Fibroblast of mammary gland (primary cell): ENCODE measurements at regions not wholly inside any gene's neighbourhood (a gene's known extent, or its start where the extent isn't known, plus 50 kb on each side); places are given as distances from the start of the nearest gene placed in this dataset.
"Not testable (repeated sequence)": the region's sequence is repeated elsewhere in the genome, so short reads cannot be mapped to it uniquely, and the experiment has no call there.

Experiments used
- DNase-seq: peaks from one replicate; pipeline ENCODE4 v3.0.0-alpha.2; 2010; ENCODE audit warnings: low read depth
- H3K4me3 ChIP-seq: 2 replicates; pipeline ENCODE4 v1.5.1; 2011; ENCODE audit warnings: low read depth, mild to moderate bottlenecking, low read length, moderate library complexity; ENCODE audit not compliant: control insufficient read depth
- CTCF ChIP-seq: conservative IDR thresholded peaks from 2 replicates; pipeline ENCODE4 v1.5.1; 2011; ENCODE audit warnings: low read depth, low read length, inconsistent platforms; ENCODE audit not compliant: control insufficient read depth, insufficient read depth

DNA sequence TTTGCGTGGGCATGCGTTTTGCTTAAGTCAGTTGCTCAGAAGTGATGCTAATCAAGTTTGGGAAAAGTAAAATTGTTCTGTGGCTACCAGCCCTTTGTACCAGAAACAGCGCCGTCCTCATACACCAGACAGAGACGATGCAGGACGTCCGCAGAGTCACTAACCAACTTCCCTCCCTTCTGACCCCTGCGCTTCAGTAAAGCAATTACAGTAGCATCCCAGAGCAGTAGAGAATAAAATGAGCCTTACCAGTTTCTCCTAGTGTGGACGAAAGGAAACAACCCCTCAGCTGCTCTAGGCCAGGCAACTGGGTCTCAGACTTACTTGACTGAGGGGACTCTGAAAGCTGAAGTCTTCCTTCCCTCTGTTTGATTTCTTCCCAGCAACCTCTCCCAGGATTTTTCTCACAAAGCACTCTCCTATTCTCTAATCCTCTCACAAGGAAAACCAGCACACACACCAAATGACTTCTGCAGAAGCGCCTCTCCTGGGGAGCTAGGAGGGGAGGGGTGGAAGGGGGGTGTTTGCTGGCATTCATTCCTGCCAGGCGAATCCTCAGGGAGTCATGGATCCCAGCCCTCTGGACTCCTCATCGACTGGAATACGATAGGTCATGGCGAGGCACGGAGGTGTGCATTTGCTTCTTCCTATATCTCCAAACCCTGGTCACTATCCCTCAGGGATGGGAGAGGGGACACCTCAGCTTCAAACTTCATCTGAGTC is 56.0 kb upstream of the MID1 start:
- DNase-seq = no peak
- no peak overlapping the region for H3K4me3 ChIP-seq
- no peak for TF ChIP-seq CTCF

GRCh38 chrX:10677490-10677889 is 57.1 kb upstream of the MID1 start:
- H3K4me3 ChIP-seq = no peak overlapping the region
- TF ChIP-seq CTCF = no peak
- DNase-seq = peak; percentile 16

DNA sequence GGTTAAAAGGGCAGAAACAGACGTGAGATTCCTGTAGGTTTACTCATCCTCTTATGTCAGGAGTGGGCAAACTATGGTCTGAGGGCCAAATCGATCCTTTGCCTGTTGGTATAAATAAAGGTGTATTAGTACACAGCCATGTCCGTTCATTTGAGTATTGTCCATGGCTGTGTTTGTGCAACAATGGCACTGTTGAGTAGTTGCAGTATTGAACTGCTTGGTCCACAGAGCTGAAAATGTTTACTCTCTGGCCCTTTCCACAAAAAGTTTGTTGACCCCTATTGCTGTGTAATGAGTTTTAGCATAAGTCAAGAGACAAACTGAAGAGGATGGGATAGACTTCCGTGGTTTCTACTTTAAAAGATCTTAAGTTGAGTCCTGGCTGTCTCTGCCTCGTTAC is 59.0 kb upstream of the MID1 start:
- H3K4me3 ChIP-seq = no peak overlapping the region
- TF ChIP-seq CTCF = no peak
- no peak for DNase-seq

DNA sequence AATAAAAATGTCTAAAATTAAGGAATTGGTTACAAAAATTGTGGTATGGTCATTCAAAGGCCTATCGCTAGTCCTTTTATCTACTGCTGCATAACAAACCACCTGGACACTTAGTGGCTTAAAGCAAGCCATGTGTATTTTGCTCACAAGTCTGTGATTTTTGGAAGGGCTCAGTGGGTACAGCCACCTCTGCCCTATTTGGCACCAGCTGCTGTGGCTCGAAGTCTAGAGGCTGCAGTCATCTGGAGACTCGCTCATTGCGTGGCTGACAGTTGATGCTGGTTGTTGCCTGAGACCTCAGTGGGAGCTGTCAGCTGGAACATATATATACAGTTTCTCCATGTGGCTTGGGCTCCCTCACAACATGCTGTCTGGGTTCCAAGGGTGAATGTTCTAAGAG is 60.8 kb upstream of the MID1 start:
- H3K4me3 ChIP-seq = no peak overlapping the region
- TF ChIP-seq CTCF = no peak
- DNase-seq = no peak

DNA sequence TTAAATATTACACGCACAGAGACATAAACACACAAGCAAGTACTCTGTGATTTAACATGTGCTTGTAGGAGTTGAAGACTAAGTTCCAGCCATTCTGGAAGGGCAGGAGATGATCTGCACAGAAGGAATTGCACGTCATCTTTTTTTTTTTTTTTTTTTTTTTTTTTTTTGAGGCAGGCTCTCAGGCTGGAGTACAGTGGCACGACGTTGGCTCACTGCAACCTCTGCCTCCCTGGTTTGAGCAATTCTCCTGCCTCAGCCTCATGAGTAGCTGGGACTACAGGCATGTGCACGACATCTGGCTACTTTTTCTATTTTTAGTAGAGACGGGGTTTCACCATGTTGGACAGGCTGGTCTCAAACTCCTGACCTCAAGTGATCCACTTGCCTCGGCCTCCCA is 63.2 kb upstream of the MID1 start:
- DNase-seq, H3K4me3 ChIP-seq: not testable (repeated sequence)

DNA sequence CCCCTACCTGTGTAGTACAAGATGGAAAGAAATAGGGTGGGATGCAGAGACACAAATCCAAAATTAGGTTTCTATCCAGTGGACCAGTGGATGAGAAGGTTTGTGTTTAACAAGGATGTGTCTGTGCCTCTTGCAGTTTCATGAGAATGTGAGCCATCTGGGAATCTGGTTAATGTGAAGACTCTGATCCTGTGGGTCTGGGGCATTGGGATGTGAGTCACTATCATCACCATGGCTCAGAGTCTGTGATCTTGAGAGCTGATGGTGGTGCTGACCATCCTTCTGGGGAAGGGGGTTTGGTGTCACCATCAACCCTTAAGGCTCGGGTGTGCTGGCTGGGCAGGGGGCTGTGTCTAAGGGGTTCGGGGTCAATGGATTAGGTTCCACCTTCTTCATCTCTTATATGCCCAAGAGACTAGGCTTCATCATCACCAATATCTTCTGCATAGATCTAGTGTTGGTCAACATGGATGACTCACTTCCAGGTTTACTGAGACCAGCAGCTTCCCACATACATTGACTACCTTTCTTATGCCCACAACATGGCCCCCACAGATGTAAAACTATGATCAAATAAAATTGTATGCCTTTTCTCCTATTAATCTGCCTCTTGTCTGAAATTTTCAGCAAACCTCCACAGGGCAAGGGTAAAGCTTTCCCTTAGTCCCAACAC is 65.7 kb upstream of the MID1 start:
- H3K4me3 ChIP-seq = no peak overlapping the region
- no peak for TF ChIP-seq CTCF
- DNase-seq = peak; percentile 21

DNA sequence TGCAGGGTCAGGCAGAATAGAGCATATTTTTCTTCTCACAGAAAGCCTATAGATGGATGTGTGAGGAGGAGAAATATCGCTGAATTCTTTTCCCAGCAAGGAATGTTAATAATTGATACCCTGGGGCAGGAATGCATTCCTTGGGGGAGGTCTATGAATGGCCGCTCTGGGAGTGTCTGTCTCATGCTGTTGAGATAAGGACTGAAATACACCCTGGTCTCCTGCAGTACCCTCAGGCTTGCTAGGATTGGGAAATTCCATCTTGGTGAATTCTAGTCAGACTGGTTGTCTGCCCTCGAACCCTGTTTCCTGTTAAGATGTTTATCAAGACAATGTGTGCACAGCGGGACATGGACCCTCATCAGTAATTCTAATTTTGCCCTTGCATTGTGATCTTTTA is 71.4 kb upstream of the MID1 start:
- not testable (repeated sequence) for H3K4me3 ChIP-seq, DNase-seq
